Stimulated activated CD4-positive, alpha-beta T cell treated with anti-CD3 and anti-CD28 coated beads, Interleukin-15, amount 100 ng/mL, for 48 hours (primary cell): ENCODE measurements at regions not wholly inside any gene's neighbourhood (a gene's known extent, or its start where the extent isn't known, plus 50 kb on each side); places are given as distances from the start of the nearest gene placed in this dataset.

Experiments
- DNase-seq, 2 donors: peaks; one replicate each; pipeline ENCODE4 v3.0.0-alpha.2; 2020; ENCODE audit warnings: low read depth in 2 of 2

DNA sequence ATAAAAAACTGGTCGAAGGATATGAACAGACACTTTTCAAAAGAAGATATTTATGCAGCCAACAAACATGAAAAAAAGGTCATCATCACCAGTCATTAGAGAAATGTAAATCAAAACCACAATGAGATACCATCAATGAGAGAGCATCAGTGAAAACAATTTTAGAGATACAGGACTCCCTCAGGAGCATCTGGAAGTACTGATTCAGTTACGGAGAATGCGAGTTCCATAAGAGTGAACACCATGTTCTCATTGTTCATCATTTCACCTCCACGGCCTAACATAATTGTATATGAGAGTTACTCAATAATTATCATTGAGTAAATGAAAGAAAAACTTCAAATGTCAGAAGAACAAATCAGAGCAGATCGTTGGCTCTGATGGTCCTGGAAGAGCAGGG lies 140.9 kb upstream of the TANK start:
- DNase-seq: no peak

DNA sequence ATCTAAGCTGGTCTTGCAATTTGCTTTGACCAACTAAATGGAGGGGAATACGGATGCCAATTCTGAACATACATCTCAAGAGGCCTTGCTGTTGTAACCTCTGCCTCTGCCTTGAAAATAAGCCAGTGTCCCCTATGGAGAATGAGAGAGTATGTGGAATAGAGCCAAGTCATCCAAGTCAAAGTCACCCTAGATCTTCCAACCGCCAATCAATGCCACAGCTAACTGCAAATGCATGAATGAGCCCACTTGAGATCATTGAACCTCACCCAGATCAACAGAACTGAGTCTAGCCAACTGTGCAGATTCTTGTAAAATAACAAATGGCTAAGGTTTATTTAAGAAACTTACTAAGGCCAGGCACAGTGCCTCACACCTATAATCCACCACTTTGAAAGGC lies 139.8 kb upstream of the TANK start:
- no peak for DNase-seq

DNA sequence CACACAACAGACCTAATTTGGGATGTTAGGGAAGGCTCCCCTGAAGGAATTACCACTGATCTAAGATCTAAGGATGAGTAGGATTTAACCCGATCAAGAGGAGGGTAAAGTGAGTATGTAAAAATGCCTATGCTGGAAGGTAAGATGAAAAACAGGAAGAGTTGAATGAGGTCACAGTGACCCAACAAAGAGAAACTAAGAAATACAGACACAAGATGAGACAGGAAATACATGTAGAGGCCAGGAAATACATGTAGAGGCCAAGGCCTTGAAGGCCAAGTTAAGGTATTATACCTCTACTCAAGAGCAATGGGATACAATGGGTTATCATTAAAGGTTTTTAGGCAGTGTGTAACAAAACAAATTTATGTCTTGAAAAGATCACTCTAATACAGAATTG lies 131.6 kb upstream of the TANK start:
- DNase-seq: no peak

DNA sequence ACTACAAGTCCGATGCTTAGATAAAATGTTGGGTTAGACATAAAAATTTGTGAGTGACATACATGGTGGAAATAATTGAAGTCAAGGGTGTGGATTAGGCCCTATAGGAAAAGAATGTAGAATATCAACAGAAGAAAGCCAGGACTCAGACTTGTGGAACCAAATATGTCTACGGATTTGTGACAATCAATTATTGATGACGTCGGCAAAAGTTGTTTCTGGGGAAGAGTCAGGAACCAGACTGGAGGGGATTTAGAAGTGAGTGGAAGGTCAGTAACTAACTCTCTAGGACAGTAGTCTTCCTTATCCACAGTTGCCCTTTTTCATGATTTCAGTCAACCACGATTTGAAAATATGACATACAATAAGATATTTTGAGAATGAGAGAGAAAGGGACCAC lies 130.9 kb upstream of the TANK start:
- no peak for DNase-seq

DNA sequence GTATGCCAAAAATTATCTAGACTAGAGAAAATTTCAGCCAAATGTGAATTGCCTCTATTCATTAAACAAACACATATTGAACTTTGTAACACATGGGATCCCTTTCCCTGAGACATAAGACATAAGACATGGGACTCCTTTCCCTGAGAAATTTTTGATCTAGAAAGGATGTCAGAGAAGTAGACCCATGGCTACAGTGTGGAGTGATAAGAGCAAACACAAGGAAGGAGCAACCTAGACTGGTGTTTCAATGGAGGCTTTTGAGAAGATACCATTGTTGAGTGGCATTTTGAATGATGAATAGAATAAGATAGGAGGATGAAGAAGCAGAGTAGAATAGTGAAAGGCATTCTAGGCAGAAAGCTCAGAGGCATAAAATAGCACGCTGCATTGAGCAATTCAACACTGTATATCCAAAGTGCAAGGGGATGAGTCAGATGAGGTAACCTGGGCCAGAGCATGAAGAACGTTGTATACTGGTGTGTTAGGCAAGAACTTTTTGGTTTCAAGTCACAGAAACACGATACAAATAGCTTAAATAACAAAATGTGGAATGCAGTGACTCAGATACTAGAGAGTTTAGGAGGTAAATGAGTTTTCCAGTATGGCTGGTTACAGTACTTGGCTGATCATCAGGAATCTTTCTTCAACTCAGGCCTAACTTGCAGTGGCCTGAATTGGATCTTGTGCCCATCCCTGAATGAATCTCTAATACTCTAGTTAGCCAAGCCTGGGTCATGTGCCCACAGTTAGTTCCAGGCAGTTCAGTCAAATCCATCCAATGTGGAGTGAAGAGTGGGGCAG lies 129.8 kb upstream of the TANK start:
- DNase-seq: no peak

DNA sequence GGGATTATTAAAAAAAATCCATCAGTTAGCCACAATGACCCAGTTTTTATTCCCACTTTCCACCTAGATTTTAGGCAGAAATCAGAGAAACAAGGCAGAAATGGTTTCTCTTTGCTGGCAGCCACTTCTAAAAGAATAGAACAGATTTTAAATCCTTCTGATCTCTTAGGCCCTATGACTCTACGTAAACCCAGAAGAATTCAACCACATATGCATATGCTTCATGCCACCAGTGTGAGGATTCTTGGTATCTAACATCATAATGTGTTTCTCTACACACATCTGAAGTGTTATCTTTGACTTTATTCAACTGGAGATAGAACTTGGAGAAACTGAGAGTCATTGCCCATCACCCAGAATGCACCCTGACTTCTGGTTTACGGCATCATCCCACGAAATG lies 128.7 kb upstream of the TANK start:
- DNase-seq: no peak

DNA sequence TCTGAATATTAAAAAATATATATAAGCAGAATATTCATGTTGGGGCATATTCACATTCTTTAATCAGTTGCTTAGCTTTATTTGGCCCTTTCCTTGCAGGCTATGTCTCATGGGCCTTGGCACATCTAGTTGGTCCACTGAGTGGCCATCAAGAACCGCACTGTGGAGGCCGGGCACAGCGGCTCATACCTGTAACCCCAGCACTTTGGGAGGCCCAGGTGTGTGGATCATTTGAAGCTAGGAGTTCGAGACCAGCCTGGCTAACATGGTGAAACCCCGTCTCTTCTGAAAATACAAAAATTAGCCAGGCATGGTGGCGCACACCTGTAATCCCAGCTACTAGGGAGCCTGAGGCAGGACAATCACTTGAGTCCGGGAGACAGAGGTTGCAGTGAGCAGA lies 127.6 kb upstream of the TANK start:
- DNase-seq: no peak

DNA sequence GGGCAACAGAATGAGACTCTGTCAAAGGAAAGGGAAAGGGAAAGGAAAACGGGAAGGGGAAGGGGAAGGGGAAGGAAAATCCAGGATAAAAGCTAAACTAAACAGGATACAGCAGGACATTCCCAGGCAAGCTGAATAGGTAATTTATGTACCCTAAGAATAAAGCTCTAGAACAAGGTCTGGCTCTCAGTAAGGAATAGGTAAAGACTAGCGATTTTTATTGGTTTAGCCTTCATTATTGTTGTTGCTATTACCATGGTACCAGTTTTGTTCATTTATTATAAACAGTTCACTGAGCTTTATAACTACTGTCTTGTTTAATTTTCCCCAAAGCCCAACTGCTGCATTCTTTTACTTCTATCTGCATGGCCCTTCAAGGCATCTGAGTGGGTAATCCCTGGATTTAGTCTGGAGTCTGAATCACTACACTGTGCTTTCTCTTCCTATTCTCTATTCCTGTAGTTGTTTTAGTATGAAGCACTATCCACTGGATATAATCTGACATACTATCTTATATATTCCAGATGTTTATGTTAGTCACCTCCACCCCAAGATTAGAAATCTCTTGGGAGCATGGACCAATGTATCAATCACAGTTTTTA lies 127.1 kb upstream of the TANK start:
- no peak for DNase-seq

DNA sequence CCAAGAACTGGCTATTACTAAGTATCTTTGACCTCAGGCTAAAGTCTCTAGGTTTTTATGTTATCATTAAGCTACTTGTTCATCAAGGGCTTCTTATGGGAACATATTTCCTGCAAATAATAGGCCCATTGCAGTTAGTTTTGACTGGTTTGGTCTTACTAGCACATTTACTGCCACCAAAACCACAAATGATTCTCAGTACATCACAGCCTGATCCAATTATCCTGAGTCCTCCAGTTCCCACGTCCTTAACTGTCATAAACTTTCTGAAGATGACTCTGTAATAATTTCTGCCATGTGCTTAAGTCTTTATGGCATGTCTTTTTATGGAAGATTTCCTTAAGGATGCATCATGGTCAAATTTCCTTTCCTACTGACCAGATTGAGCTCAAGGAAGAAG lies 123.3 kb upstream of the TANK start:
- DNase-seq: no peak

DNA sequence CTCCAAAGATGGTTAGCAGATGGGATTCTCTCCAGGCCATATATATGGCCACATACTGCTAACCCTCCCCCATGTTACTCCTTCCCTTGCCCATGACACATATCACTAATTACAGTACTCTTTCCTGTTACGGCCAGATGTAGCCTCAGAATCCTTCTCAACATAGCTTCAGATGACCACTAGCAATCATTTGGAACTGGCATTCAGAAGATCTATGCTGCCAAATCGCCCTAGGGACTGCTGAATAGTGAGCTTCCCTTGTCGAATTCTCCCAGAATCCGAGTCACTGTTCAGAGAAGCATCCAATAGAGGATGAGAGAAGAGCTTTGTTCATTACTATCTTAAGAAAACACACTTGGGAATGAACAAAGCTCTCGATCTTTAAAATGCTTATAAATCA lies 121.2 kb upstream of the TANK start:
- DNase-seq: no peak

DNA sequence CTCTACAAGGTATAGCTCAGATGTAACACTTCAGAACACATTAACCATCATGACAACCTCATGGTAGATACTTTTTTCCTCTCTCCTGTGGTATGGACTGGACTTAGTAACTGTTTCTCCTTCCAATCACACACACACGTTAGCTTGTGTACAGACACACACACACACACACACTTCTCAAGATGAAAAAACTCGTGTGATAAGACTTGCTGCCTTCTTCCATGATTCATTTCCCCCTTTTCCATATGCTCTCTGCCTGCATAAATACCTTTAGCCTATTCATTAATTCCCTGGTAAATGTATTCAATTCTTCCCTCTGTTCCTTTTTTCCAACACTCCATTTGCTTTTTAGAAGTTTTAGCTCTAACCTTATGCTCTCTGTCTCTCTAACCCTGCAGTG lies 118.9 kb upstream of the TANK start:
- no peak for DNase-seq

DNA sequence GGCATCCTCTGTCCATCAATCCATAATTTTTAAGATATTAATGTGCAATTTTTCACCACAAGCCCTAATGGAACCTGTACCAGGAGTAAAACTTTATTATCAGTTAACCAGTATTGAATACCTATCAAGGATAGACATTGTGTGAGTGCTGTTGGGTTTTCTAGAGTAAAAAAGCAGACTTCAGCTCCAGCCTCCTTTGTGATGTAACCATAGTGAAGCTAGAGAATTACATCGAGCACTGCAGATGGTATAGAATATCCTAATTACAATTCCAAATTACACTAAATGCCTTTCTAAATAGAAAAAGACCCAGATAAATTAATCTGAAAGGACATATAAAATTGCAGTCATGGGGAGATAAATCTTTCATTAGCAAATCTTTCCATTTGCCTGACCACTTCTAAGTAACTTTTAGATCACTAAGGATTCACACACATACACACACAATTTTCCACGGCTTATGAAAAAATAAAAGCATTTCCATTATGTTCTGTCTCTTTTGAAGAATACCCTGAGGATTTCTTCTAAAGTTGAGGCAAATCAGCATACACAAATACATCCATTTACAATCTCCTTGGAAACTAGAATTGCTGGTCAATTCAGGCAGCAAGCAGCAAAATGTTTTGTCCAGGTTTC lies 117.1 kb upstream of the TANK start:
- no peak for DNase-seq

DNA sequence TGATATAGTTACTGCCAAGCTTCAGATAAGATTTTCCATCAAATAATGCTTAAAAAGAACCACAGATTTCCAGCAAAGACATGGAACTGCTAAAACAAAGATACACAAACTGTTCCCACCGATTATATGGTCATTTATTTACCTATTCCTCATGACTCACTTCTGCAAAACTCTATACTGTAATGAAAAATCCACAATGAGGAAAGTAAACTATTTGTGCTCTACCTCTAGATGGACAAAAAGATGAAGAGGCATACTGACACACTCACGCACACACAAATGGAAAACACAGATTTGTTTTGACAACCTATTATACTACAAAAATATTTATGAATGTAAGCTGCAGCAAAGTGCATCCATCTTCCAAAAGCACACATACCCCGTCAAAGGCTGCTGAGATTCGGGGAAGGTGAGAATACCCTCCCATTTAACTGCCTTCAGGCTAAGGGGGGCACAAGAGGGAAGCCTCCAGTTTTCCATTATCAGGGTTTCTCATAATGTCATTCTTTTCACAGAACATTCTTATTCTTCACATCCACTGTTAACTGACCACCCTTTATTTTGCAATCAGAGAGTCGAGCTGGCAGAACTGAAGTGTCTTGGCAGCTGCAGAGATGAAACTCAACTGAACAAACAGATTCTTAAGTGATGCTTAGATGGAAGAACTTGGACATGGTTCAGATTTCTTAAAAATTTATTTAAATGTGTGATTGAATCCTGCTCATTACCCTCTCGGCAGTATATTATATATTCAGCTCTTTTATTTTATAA lies 115.9 kb upstream of the TANK start:
- no peak for DNase-seq

DNA sequence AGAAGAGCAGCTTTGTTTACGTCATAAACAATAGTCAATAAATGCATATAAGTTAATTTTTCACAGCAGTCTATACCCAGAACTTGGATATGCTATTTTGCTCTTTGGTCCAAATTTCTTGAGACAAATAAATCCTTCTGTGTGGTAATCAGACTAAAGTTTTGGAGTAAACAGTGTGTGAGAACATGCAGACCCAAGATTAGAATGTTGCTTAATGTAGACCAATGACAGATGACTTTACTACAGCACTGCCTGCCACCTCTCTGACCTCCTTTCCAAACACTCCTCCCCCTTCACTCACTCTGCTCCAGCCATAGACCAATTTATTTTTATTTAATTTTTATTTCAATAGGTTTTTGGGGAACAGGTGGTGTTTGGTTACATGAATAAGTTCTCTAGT lies 115.3 kb upstream of the TANK start:
- no peak for DNase-seq

DNA sequence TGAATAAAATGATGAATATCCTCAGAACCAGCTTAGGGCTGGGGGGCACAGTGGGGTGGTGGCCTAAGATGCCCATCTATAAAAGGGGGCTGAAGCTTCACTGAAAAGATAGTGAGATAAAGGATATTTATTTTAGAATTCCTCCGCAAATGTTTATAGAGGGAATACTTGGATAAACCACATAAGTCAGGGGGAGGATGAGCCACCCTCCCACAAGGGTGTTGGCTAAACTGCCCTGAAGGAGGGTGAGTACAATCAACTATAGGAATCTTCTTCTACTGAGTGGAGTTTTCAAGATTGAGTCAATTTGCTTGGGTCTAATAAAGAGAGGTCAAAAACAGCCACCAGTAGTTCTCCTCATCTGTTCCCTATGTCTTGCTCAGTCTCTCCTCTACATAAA lies 114.5 kb upstream of the TANK start:
- DNase-seq: no peak

DNA sequence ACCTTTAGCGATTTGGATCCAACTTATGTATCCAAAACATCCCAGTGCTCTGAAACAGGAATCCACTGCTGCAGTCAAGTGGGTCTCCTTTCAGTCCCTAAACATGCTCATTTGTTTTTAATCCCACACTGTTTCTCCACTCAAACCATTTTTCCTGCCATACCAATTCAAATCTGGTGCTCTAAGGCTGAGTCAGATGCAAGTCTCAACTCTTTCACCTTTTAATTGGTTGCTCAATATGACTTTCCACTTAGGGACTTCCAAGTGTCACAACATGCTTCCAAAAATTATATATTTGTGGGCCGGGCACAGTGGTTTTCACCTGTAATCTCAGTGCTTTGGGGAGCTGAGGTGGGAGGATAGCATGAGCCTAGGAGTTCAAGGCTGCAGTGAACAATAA lies 113.4 kb upstream of the TANK start:
- DNase-seq: no peak

DNA sequence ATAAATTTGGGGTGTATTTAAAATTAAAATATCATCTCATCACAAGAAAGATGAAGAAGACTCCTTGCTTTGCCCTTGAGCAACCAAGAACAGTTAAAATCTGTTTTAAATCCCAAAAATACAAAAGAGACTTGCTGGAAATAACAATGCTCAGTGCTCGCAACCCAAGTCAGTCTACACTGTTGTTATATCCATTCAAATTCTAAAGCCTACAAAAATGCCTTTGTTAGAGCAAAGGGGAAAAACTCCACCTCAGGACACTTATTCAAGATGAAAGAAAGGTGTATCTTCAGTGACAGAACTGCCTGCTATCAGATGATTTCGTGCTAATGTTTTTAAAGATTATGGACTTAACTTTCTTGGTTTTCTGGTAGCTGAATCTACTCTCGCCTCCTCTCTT lies 111.9 kb upstream of the TANK start:
- no peak for DNase-seq

DNA sequence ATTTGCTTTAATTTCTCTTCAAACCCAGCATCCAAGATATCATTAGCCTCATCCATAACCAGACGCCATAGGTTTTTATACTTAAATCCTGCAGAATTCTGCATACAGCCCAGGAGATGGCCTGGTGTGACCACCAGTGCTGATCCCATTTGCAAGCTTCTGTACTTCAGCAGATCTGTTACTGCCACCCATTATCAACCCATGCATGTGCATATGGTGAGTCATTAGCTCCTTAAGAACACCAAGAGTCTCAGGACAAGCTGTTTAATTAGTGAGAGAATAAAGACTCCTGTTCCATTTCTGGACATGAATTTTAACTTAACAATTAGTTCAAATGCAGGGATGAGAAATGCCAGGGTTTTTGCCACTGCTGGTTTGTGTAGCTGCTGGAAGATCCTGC lies 110.7 kb upstream of the TANK start:
- no peak for DNase-seq

DNA sequence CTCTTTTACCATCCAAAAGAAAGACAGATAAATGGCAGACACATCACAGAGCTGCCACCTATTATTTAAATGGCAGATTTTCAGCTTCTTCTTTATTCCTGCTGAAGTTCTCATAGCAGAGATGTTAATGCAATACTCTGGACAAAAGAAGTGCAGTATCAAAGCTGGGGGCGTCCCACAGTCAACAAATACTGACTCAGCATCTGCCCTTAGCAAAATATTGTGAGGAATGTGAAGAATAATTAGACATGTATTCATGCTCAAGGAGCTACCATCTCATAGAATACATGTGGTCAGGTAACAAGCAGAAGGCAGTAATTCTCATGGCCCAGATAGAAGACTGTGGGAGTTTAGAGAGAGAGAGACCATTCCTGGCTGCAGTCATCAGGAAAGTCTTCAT lies 108.0 kb upstream of the TANK start:
- no peak for DNase-seq

DNA sequence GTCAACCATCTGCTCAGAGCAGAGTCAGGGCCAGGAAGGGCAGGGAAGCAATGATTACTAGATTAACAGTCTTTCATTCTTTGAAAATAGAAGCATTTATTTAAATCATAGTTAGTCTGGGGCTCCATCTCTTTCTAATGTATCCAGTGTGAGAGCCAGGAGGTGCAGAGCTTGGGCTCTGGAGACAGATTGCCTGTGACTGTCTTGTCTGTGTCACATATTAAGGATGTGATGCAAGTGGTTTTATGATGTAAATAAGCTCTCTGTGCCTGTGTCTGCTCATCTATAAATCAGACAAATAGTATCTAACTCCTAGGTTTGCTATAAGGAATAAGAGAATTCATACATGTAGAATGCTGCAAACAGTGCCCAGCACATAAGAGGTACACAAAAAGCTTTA lies 104.9 kb upstream of the TANK start:
- DNase-seq: no peak

DNA sequence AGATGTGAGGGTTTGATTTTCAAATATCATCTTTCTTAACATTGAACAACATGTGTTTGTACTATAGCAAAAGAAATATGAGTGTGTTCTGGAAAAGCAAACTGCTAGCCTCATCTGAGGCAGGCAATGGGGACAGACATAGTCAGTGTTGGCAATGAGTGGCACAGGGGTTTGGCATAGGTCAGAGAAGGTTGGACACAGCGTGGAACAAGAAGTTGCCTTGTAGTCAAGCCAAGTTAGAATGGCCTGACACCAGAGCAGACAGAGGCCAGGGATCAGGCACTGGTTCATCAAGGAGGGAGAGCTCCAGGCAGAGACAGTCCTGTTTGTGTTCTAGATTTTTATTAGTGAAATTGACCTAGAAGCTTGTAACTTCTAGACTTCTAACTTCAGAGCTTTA lies 100.8 kb upstream of the TANK start:
- no peak for DNase-seq

DNA sequence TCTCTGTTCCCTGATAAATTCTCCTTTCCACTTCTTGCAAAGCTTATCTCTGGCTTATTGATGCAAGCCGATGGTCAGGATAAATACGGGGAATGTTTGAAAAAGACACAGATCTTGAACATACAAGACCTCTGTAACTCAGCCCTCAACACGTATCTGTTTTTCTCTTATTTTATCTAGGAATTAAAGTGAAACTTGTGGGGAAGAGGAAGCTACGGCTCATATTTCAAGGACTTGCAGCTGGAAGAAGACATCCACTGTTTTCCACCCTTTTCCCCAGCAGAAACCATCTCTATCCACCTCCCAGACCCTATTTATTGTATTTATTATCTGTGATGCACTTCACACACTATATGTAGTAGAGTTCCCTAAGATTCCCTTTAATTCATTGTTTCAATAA lies 98.4 kb upstream of the TANK start:
- DNase-seq: no peak
